ENCODE measurements at regions not wholly inside any gene's neighbourhood (a gene's known extent, or its start where the extent isn't known, plus 50 kb on each side); places are given as distances from the start of the nearest gene placed in this dataset.

GRCh38 chr20:24768201-24768636 is 180.8 kb upstream of the CST7 start:
- TF ChIP-seq, protein P1, sequence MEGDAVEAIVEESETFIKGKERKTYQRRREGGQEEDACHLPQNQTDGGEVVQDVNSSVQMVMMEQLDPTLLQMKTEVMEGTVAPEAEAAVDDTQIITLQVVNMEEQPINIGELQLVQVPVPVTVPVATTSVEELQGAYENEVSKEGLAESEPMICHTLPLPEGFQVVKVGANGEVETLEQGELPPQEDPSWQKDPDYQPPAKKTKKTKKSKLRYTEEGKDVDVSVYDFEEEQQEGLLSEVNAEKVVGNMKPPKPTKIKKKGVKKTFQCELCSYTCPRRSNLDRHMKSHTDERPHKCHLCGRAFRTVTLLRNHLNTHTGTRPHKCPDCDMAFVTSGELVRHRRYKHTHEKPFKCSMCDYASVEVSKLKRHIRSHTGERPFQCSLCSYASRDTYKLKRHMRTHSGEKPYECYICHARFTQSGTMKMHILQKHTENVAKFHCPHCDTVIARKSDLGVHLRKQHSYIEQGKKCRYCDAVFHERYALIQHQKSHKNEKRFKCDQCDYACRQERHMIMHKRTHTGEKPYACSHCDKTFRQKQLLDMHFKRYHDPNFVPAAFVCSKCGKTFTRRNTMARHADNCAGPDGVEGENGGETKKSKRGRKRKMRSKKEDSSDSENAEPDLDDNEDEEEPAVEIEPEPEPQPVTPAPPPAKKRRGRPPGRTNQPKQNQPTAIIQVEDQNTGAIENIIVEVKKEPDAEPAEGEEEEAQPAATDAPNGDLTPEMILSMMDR (conservative IDR thresholded peaks at IDR 0.05 in 1 of 2, IDR thresholded peaks at IDR 0.05 in 1 of 2; ENCODE audit: extremely low read depth in 1 of 2, insufficient read depth in 1 of 2, low read depth in 1 of 2, low read length in 2 of 2): no peak
- TF ChIP-seq EZH2 (IDR thresholded peaks at IDR 0.05; ENCODE audit: borderline replicate concordance, low read length): no peak
